ENCODE measurements at regions not wholly inside any gene's neighbourhood (a gene's known extent, or its start where the extent isn't known, plus 50 kb on each side); places are given as distances from the start of the nearest gene placed in this dataset.

GRCh38 chr11:45057938-45058646 is 88.3 kb upstream of the PRDM11 start:
- no peaks in the 10 kb centered on the region for H3K9me3 ChIP-seq (ENCODE audit: control insufficient read depth in 2 of 3, insufficient read depth in 1 of 3, low read length in 3 of 3)
- no peak overlapping the region for H3K9ac ChIP-seq (ENCODE audit: low read length in 3 of 3)
- TF ChIP-seq, protein P1, sequence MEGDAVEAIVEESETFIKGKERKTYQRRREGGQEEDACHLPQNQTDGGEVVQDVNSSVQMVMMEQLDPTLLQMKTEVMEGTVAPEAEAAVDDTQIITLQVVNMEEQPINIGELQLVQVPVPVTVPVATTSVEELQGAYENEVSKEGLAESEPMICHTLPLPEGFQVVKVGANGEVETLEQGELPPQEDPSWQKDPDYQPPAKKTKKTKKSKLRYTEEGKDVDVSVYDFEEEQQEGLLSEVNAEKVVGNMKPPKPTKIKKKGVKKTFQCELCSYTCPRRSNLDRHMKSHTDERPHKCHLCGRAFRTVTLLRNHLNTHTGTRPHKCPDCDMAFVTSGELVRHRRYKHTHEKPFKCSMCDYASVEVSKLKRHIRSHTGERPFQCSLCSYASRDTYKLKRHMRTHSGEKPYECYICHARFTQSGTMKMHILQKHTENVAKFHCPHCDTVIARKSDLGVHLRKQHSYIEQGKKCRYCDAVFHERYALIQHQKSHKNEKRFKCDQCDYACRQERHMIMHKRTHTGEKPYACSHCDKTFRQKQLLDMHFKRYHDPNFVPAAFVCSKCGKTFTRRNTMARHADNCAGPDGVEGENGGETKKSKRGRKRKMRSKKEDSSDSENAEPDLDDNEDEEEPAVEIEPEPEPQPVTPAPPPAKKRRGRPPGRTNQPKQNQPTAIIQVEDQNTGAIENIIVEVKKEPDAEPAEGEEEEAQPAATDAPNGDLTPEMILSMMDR (IDR thresholded peaks at IDR 0.05; ENCODE audit: borderline replicate concordance, extremely low read depth, insufficient read depth), result no peak
- H3K27ac ChIP-seq (ENCODE audit: low read depth in 2 of 2, low read length in 2 of 2), result no peak overlapping the region
- no peaks in the 10 kb centered on the region for H3K27me3 ChIP-seq (ENCODE audit: control insufficient read depth, insufficient read depth, low read length)
- no peak overlapping the region for H3K4me3 ChIP-seq (ENCODE audit: low read length in 3 of 3)
- no peaks in the 10 kb centered on the region for H3K4me1 ChIP-seq (ENCODE audit: control insufficient read depth in 2 of 3, insufficient read depth in 2 of 3, low read depth in 1 of 3, low read length in 3 of 3)
- DNase-seq, result peak in 1 of 5 donors; percentile 18
- intact Hi-C loops (cut with DNase I), result no loop called here
- no peak for FAIRE-seq
- no peaks in the 10 kb centered on the region for H3K36me3 ChIP-seq (ENCODE audit: control insufficient read depth in 2 of 3, insufficient read depth in 3 of 3, low read length in 3 of 3)

DNA sequence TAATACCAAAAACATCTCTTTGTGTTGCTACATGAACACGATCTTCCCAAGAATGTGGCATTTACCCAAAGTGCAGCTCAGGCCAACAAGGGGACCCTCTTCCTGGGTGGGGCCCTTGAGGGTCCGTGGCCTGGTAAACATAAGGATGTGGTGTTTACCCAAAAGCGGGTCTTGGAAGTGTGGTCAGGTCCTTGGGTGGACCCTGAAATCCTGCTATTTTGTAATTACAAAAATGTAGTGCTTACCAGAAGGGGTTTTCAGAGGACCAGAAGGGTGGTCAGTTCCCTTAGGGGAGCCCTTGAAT is 87.8 kb upstream of the PRDM11 start:
- H3K27ac ChIP-seq (ENCODE audit: low read depth in 2 of 2, low read length in 2 of 2), result no peak overlapping the region
- no peaks in the 10 kb centered on the region for H3K36me3 ChIP-seq (ENCODE audit: control insufficient read depth in 2 of 3, insufficient read depth in 3 of 3, low read length in 3 of 3)
- intact Hi-C loops (cut with DNase I), result no loop called here
- H3K4me3 ChIP-seq (ENCODE audit: low read length in 3 of 3), result no peak overlapping the region
- TF ChIP-seq, protein P1 (IDR thresholded peaks at IDR 0.05; ENCODE audit: borderline replicate concordance, extremely low read depth, insufficient read depth), result no peak
- peaks cover 0 to 4% (median 0%) of the 10 kb centered on the region in 3 donors for H3K9me3 ChIP-seq (ENCODE audit: control insufficient read depth in 2 of 3, insufficient read depth in 1 of 3, low read length in 3 of 3)
- FAIRE-seq (no peak), DNase-seq (no peak)
- H3K27me3 ChIP-seq (ENCODE audit: control insufficient read depth, insufficient read depth, low read length), result no peaks in the 10 kb centered on the region
- H3K9ac ChIP-seq (ENCODE audit: low read length in 3 of 3), result no peak overlapping the region
- H3K4me1 ChIP-seq (ENCODE audit: control insufficient read depth in 2 of 3, insufficient read depth in 2 of 3, low read depth in 1 of 3, low read length in 3 of 3), result no peaks in the 10 kb centered on the region

DNA sequence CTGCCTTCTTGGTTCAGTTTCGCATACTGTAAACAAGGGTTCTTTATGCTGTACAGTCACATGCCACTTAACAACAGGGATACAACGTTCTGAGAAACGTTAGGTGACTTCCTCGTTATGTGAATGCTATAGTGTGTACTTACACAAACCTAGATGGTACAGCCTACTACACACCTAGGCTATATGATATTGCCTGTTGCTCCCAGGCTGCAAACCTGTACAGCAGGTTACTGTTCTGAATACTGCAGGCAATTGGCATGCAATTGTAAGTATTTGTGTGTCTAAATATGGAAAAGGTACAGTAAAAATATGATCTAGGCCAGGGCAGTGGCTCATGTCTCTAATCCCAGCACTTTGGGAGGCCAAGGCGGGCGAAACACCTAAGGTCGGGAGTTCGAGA is 85.7 kb upstream of the PRDM11 start:
- FAIRE-seq (no peak), DNase-seq (peak in 1 of 5 donors; percentile 10)
- no peak overlapping the region for H3K4me3 ChIP-seq (ENCODE audit: low read length in 3 of 3)
- intact Hi-C loops (cut with DNase I), result no loop called here
- no peak overlapping the region for H3K27ac ChIP-seq (ENCODE audit: low read depth in 2 of 2, low read length in 2 of 2)
- H3K36me3 ChIP-seq (ENCODE audit: control insufficient read depth in 2 of 3, insufficient read depth in 3 of 3, low read length in 3 of 3), result no peaks in the 10 kb centered on the region
- no peaks in the 10 kb centered on the region for H3K27me3 ChIP-seq (ENCODE audit: control insufficient read depth, insufficient read depth, low read length)
- no peak overlapping the region for H3K9ac ChIP-seq (ENCODE audit: low read length in 3 of 3)
- TF ChIP-seq, protein P1 (IDR thresholded peaks at IDR 0.05; ENCODE audit: borderline replicate concordance, extremely low read depth, insufficient read depth), result no peak
- H3K4me1 ChIP-seq (ENCODE audit: control insufficient read depth in 2 of 3, insufficient read depth in 2 of 3, low read depth in 1 of 3, low read length in 3 of 3), result no peaks in the 10 kb centered on the region
- H3K9me3 ChIP-seq (ENCODE audit: control insufficient read depth in 2 of 3, insufficient read depth in 1 of 3, low read length in 3 of 3), result peaks cover 0 to 13% (median 0%) of the 10 kb centered on the region in 3 donors

GRCh38 chr11:45061641-45062040 is 84.8 kb upstream of the PRDM11 start:
- intact Hi-C loops (cut with DNase I), result no loop called here

More at GRCh38 chr11:45061641-45062040, 84.8 kb upstream of the PRDM11 start:
- no peak for FAIRE-seq
- H3K9me3 ChIP-seq (ENCODE audit: control insufficient read depth in 2 of 3, insufficient read depth in 1 of 3, low read length in 3 of 3), result peaks cover 0 to 13% (median 0%) of the 10 kb centered on the region in 3 donors
- no peak overlapping the region for H3K27ac ChIP-seq (ENCODE audit: low read depth in 2 of 2, low read length in 2 of 2)
- H3K27me3 ChIP-seq (ENCODE audit: control insufficient read depth, insufficient read depth, low read length), result no peaks in the 10 kb centered on the region
- no peaks in the 10 kb centered on the region for H3K4me1 ChIP-seq (ENCODE audit: control insufficient read depth in 2 of 3, insufficient read depth in 2 of 3, low read depth in 1 of 3, low read length in 3 of 3)
- DNase-seq, result peak in 1 of 5 donors; percentile 22
- no peak overlapping the region for H3K4me3 ChIP-seq (ENCODE audit: low read length in 3 of 3)
- H3K9ac ChIP-seq (ENCODE audit: low read length in 3 of 3), result no peak overlapping the region
- no peaks in the 10 kb centered on the region for H3K36me3 ChIP-seq (ENCODE audit: control insufficient read depth in 2 of 3, insufficient read depth in 3 of 3, low read length in 3 of 3)
- TF ChIP-seq, protein P1 (IDR thresholded peaks at IDR 0.05; ENCODE audit: borderline replicate concordance, extremely low read depth, insufficient read depth), result no peak
